NCI-H69 (cell line): ENCODE measurements at regions not wholly inside any gene's neighbourhood (a gene's known extent, or its start where the extent isn't known, plus 50 kb on each side); places are given as distances from the start of the nearest gene placed in this dataset.

ENCODE experiments used
- DNase-seq: peaks from one replicate; lab custom pipeline; 2025; lab: John Stamatoyannopoulos, UW

GRCh38 chr9:79015951-79016350 is 555.8 kb upstream of the TLE4 start:
- peak; percentile 97 for DNase-seq

GRCh38 chr9:79020276-79020675 is 551.5 kb upstream of the TLE4 start:
- peak; percentile 76 for DNase-seq

GRCh38 chr9:79021084-79021483 is 550.7 kb upstream of the TLE4 start:
- DNase-seq = no peak

GRCh38 chr9:79023134-79023580 is 548.6 kb upstream of the TLE4 start:
- DNase-seq = no peak

- DNase-seq = peak; percentile 99
Observed at GRCh38 chr9:79026316-79026715, 545.4 kb upstream of the TLE4 start.

- DNase-seq = peak; percentile 63
Observed at GRCh38 chr9:79028101-79028500, 543.7 kb upstream of the TLE4 start.

- no peak for DNase-seq
Observed at GRCh38 chr9:79034583-79034982, 537.2 kb upstream of the TLE4 start.

- no peak for DNase-seq
Observed at GRCh38 chr9:79037338-79037737, 534.4 kb upstream of the TLE4 start.

- no peak for DNase-seq
Observed at GRCh38 chr9:79040671-79041070, 531.1 kb upstream of the TLE4 start.

- DNase-seq = no peak
Observed at GRCh38 chr9:79041266-79041665, 530.5 kb upstream of the TLE4 start.

- no peak for DNase-seq
Observed at GRCh38 chr9:79043916-79044315, 527.8 kb upstream of the TLE4 start.

- DNase-seq = no peak
Observed at GRCh38 chr9:79046401-79046800, 525.4 kb upstream of the TLE4 start.

GRCh38 chr9:79049371-79049770 is 522.4 kb upstream of the TLE4 start:
- no peak for DNase-seq

GRCh38 chr9:79053598-79053997 is 518.2 kb upstream of the TLE4 start:
- DNase-seq = peak; percentile 84

- no peak for DNase-seq
Observed at GRCh38 chr9:79054500-79054899, 517.3 kb upstream of the TLE4 start.

GRCh38 chr9:79056041-79056440 is 515.7 kb upstream of the TLE4 start:
- DNase-seq = no peak

- DNase-seq = no peak
Observed at GRCh38 chr9:79057576-79057975, 514.2 kb upstream of the TLE4 start.

- DNase-seq = no peak
Observed at GRCh38 chr9:79060766-79061165, 511.0 kb upstream of the TLE4 start.

- DNase-seq = peak; percentile 38
Observed at GRCh38 chr9:79061752-79062616, 509.8 kb upstream of the TLE4 start.

GRCh38 chr9:79073201-79073600 is 498.6 kb upstream of the TLE4 start:
- no peak for DNase-seq

- no peak for DNase-seq
Observed at GRCh38 chr9:79080536-79080935, 491.2 kb upstream of the TLE4 start.

- DNase-seq = no peak
Observed at GRCh38 chr9:79083621-79084020, 488.1 kb upstream of the TLE4 start.

GRCh38 chr9:79087133-79087532 is 484.6 kb upstream of the TLE4 start:
- no peak for DNase-seq

GRCh38 chr9:79089054-79089560 is 482.7 kb upstream of the TLE4 start:
- no peak for DNase-seq
